ENCODE measurements at regions not wholly inside any gene's neighbourhood (a gene's known extent, or its start where the extent isn't known, plus 50 kb on each side); places are given as distances from the start of the nearest gene placed in this dataset.

- H3K4me3 ChIP-seq (ENCODE audit: low read depth, low read length): no peak overlapping the region
- no peak for TF ChIP-seq CTCF (IDR thresholded peaks at IDR 0.05; ENCODE audit: insufficient read depth, low read length, poor library complexity, severe bottlenecking)
Measured at GRCh38 chr5:20109326-20109725, 121.3 kb upstream of the CDH18 start.

GRCh38 chr5:20105915-20106314 is 117.9 kb upstream of the CDH18 start:
- no peak for DNase-seq (ENCODE audit: low read depth)
- no peak for TF ChIP-seq CTCF (IDR thresholded peaks at IDR 0.05; ENCODE audit: insufficient read depth, low read length, poor library complexity, severe bottlenecking)
- Histone ChIP-seq H3K4me3 (ENCODE audit: low read depth, low read length) (no peak overlapping the region), H3K27me3 (ENCODE audit: control insufficient read depth, insufficient read depth, low read length) (no peaks in the 10 kb centered on the region), H3K36me3 (ENCODE audit: control insufficient read depth, insufficient read depth, low read length) (no peaks in the 10 kb centered on the region)

More at GRCh38 chr5:20109326-20109725, 121.3 kb upstream of the CDH18 start:
- DNase-seq (ENCODE audit: low read depth): no peak
- H3K36me3 ChIP-seq (ENCODE audit: control insufficient read depth, insufficient read depth, low read length): no peaks in the 10 kb centered on the region
- no peaks in the 10 kb centered on the region for H3K27me3 ChIP-seq (ENCODE audit: control insufficient read depth, insufficient read depth, low read length)

GRCh38 chr5:20102293-20102692 is 114.3 kb upstream of the CDH18 start:
- Histone ChIP-seq H3K4me3 (ENCODE audit: low read depth, low read length) (no peak overlapping the region), H3K27me3 (ENCODE audit: control insufficient read depth, insufficient read depth, low read length) (no peaks in the 10 kb centered on the region), H3K36me3 (ENCODE audit: control insufficient read depth, insufficient read depth, low read length) (no peaks in the 10 kb centered on the region)
- TF ChIP-seq CTCF (IDR thresholded peaks at IDR 0.05; ENCODE audit: insufficient read depth, low read length, poor library complexity, severe bottlenecking): no peak
- DNase-seq (ENCODE audit: low read depth): no peak

GRCh38 chr5:20098694-20099093 is 110.7 kb upstream of the CDH18 start:
- Histone ChIP-seq H3K27me3 (ENCODE audit: control insufficient read depth, insufficient read depth, low read length) (no peaks in the 10 kb centered on the region), H3K36me3 (ENCODE audit: control insufficient read depth, insufficient read depth, low read length) (no peaks in the 10 kb centered on the region), H3K4me3 (ENCODE audit: low read depth, low read length) (no peak overlapping the region)
- no peak for DNase-seq (ENCODE audit: low read depth)
- no peak for TF ChIP-seq CTCF (IDR thresholded peaks at IDR 0.05; ENCODE audit: insufficient read depth, low read length, poor library complexity, severe bottlenecking)

- no peak for TF ChIP-seq CTCF (IDR thresholded peaks at IDR 0.05; ENCODE audit: insufficient read depth, low read length, poor library complexity, severe bottlenecking)
- H3K4me3 ChIP-seq (ENCODE audit: low read depth, low read length): no peak overlapping the region
- no peaks in the 10 kb centered on the region for H3K36me3 ChIP-seq (ENCODE audit: control insufficient read depth, insufficient read depth, low read length)
- no peaks in the 10 kb centered on the region for H3K27me3 ChIP-seq (ENCODE audit: control insufficient read depth, insufficient read depth, low read length)
- DNase-seq (ENCODE audit: low read depth): no peak
Measured at GRCh38 chr5:20088361-20088760, 100.4 kb upstream of the CDH18 start.

- H3K4me3 ChIP-seq (ENCODE audit: low read depth, low read length): no peak overlapping the region
- no peak for TF ChIP-seq CTCF (IDR thresholded peaks at IDR 0.05; ENCODE audit: insufficient read depth, low read length, poor library complexity, severe bottlenecking)
- H3K36me3 ChIP-seq (ENCODE audit: control insufficient read depth, insufficient read depth, low read length): no peaks in the 10 kb centered on the region
- DNase-seq (ENCODE audit: low read depth): no peak
- no peaks in the 10 kb centered on the region for H3K27me3 ChIP-seq (ENCODE audit: control insufficient read depth, insufficient read depth, low read length)
Measured at GRCh38 chr5:20087299-20087698, 99.3 kb upstream of the CDH18 start.

Measured in kidney epithelial cell (primary cell).